ENCODE measurements at regions not wholly inside any gene's neighbourhood (a gene's known extent, or its start where the extent isn't known, plus 50 kb on each side); places are given as distances from the start of the nearest gene placed in this dataset.

- intact Hi-C loops (cut with DNase I), result no loop called here
- 72% methylated on average over 7 of the region's 7 CpGs for WGBS, 2 donors
- Histone ChIP-seq H3K27me3 (peaks cover 0 to 21% (median 0%) of the 10 kb centered on the region in 7 donors), H3K36me3 (no peaks in the 10 kb centered on the region), H3K4me1 (no peaks in the 10 kb centered on the region), H3K9me3 (peaks cover 0 to 10% (median 0%) of the 10 kb centered on the region in 11 donors), H3K4me3 (no peak overlapping the region), H3K27ac (no peak overlapping the region)
- no peak for TF ChIP-seq CTCF (IDR thresholded peaks at IDR 0.05)
- DNase-seq (no peak), ATAC-seq (no peak)
These were observed 104.2 kb downstream of the TEX36 start for GRCh38 chr10:125578658-125579315.

- Histone ChIP-seq H3K27me3 (peaks cover 0 to 21% (median 0%) of the 10 kb centered on the region in 7 donors), H3K4me3 (no peak overlapping the region), H3K4me1 (no peaks in the 10 kb centered on the region), H3K36me3 (no peaks in the 10 kb centered on the region), H3K9me3 (peaks cover 0 to 10% (median 0%) of the 10 kb centered on the region in 11 donors), H3K27ac (no peak overlapping the region)
- WGBS, 2 donors, result 65 to 79% methylated on average over 4 of the region's 4 CpGs
- intact Hi-C loops (cut with DNase I), result no loop called here
- TF ChIP-seq CTCF (IDR thresholded peaks at IDR 0.05), result no peak
- DNase-seq (no peak), ATAC-seq (no peak)
These were observed 107.1 kb downstream of the TEX36 start for GRCh38 chr10:125575843-125576242.

- no peaks in the 10 kb centered on the region for H3K9me3 ChIP-seq
- H3K27me3 ChIP-seq, result peaks cover 0 to 25% (median 14%) of the 10 kb centered on the region in 7 donors
- H3K36me3 ChIP-seq, result no peaks in the 10 kb centered on the region
- intact Hi-C loops (cut with DNase I), result no loop called here
- ATAC-seq (no peak), DNase-seq (no peak)
- TF ChIP-seq CTCF (IDR thresholded peaks at IDR 0.05), result no peak
- no peak overlapping the region for H3K4me3 ChIP-seq
- WGBS, 2 donors, result 92 to 99% methylated on average over 4 of the region's 4 CpGs
- H3K4me1 ChIP-seq, result no peaks in the 10 kb centered on the region
- H3K27ac ChIP-seq, result no peak overlapping the region
These were observed 114.8 kb downstream of the TEX36 start for GRCh38 chr10:125568156-125568555.

GRCh38 chr10:125567529-125567928 is 115.4 kb downstream of the TEX36 start:
- H3K27me3 ChIP-seq, result peaks cover 0 to 29% (median 14%) of the 10 kb centered on the region in 7 donors
- intact Hi-C loops (cut with DNase I), result no loop called here
- no peak overlapping the region for H3K27ac ChIP-seq
- no peak for DNase-seq
- TF ChIP-seq CTCF (IDR thresholded peaks at IDR 0.05), result no peak
- whole genome bisulfite sequencing, 2 donors, result 71% methylated on average over 6 of the region's 6 CpGs
- H3K4me1 ChIP-seq, result no peaks in the 10 kb centered on the region
- no peaks in the 10 kb centered on the region for H3K9me3 ChIP-seq
- no peak for ATAC-seq
- no peaks in the 10 kb centered on the region for H3K36me3 ChIP-seq
- no peak overlapping the region for H3K4me3 ChIP-seq
